ENCODE measurements at regions not wholly inside any gene's neighbourhood (a gene's known extent, or its start where the extent isn't known, plus 50 kb on each side); places are given as distances from the start of the nearest gene placed in this dataset.

DNA sequence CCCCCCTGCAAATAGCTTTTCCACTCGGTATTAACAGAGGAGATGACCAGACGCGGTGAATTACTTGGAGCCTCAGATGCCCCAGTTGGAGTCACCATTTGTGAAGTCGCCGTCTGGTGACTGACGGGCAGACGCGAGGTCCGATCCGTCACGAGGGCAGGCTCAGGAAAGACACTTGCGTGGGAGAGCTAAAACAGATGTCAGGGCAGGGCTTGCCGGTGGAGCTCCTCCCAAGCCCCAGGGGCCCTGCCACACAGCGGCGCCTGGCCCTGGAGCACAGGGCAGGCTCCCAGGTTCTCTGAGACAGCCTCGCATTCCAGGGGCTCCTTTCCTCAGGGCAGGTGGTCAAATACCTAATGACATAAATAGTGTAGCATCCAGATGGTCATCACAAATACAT is 348.3 kb downstream of the C16orf95 start:
- H3K4me3 ChIP-seq (ENCODE audit: low read depth, low read length), result no peak overlapping the region
- H3K27ac ChIP-seq (ENCODE audit: extremely low read depth, low read depth, low read length), result no peak overlapping the region
- CTCF ChIA-PET, result no interaction called here
- H3K9me3 ChIP-seq (ENCODE audit: control insufficient read depth, insufficient read depth, low read depth, low read length), result no peaks in the 10 kb centered on the region
- POLR2A ChIA-PET, result no interaction called here
- no peaks in the 10 kb centered on the region for H3K36me3 ChIP-seq (ENCODE audit: control insufficient read depth in 2 of 2, insufficient read depth in 1 of 2, low read length in 2 of 2)
- TF ChIP-seq TRIM28 (IDR thresholded peaks at IDR 0.05; ENCODE audit: borderline replicate concordance, low read length) (no peak), ZNF791 (tag by site-specific recombination; IDR thresholded peaks at IDR 0.05) (no peak), ZNF133 (tag by site-specific recombination; IDR thresholded peaks at IDR 0.05) (no peak), OSR2 (tag by site-specific recombination; IDR thresholded peaks at IDR 0.05) (no peak), ZNF311 (tag by site-specific recombination; IDR thresholded peaks at IDR 0.05; ENCODE audit: borderline replicate concordance) (no peak), ZIC2 (tag by site-specific recombination; IDR thresholded peaks at IDR 0.05) (no peak), SP7 (tag by site-specific recombination; IDR thresholded peaks at IDR 0.05) (no peak)
- TF ChIP-seq, protein P1, sequence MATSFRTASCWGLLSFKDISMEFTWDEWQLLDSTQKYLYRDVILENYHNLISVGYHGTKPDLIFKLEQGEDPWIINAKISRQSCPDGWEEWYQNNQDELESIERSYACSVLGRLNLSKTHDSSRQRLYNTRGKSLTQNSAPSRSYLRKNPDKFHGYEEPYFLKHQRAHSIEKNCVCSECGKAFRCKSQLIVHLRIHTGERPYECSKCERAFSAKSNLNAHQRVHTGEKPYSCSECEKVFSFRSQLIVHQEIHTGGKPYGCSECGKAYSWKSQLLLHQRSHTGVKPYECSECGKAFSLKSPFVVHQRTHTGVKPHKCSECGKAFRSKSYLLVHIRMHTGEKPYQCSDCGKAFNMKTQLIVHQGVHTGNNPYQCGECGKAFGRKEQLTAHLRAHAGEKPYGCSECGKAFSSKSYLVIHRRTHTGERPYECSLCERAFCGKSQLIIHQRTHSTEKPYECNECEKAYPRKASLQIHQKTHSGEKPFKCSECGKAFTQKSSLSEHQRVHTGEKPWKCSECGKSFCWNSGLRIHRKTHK (tag by site-specific recombination; IDR thresholded peaks at IDR 0.05), result no peak
- TF ChIP-seq, protein P2, sequence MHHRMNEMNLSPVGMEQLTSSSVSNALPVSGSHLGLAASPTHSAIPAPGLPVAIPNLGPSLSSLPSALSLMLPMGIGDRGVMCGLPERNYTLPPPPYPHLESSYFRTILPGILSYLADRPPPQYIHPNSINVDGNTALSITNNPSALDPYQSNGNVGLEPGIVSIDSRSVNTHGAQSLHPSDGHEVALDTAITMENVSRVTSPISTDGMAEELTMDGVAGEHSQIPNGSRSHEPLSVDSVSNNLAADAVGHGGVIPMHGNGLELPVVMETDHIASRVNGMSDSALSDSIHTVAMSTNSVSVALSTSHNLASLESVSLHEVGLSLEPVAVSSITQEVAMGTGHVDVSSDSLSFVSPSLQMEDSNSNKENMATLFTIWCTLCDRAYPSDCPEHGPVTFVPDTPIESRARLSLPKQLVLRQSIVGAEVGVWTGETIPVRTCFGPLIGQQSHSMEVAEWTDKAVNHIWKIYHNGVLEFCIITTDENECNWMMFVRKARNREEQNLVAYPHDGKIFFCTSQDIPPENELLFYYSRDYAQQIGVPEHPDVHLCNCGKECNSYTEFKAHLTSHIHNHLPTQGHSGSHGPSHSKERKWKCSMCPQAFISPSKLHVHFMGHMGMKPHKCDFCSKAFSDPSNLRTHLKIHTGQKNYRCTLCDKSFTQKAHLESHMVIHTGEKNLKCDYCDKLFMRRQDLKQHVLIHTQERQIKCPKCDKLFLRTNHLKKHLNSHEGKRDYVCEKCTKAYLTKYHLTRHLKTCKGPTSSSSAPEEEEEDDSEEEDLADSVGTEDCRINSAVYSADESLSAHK (tag by site-specific recombination; IDR thresholded peaks at IDR 0.05), result no peak
- no peaks in the 10 kb centered on the region for H3K4me1 ChIP-seq (ENCODE audit: control insufficient read depth, insufficient read depth, low read length)

DNA sequence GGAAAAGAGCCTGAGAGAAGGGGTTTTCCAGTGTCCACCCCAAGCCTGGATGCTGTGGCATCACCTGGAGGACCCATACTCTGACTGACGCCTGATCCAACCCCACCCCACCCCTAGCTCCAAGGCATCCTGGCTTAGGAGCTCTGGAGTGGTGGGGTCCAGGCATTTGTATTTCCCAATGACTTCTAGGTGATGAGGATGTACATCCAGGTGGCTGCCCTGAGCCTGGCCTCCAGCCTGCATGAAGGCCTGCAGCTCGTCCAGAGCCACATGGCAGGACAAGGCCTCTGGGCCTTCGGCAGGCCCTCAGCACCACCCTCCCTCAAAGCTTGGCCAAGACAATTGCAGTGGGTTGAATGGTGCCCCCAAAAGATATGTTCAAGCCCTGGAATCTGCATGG is 347.5 kb downstream of the C16orf95 start:
- TF ChIP-seq, protein P3, sequence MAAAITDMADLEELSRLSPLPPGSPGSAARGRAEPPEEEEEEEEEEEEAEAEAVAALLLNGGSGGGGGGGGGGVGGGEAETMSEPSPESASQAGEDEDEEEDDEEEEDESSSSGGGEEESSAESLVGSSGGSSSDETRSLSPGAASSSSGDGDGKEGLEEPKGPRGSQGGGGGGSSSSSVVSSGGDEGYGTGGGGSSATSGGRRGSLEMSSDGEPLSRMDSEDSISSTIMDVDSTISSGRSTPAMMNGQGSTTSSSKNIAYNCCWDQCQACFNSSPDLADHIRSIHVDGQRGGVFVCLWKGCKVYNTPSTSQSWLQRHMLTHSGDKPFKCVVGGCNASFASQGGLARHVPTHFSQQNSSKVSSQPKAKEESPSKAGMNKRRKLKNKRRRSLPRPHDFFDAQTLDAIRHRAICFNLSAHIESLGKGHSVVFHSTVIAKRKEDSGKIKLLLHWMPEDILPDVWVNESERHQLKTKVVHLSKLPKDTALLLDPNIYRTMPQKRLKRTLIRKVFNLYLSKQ (tag by site-specific recombination; IDR thresholded peaks at IDR 0.05; ENCODE audit: borderline replicate concordance), result no peak
- no peak for TF ChIP-seq SP2 (tag by site-specific recombination; IDR thresholded peaks at IDR 0.05)
- TF ChIP-seq ZNF37A (tag by site-specific recombination; IDR thresholded peaks at IDR 0.05), result no peak
- no peak for TF ChIP-seq ZNF701 (tag by site-specific recombination; IDR thresholded peaks at IDR 0.05)
- TF ChIP-seq ZNF837 (tag by site-specific recombination; IDR thresholded peaks at IDR 0.05), result no peak
- TF ChIP-seq, protein P4, sequence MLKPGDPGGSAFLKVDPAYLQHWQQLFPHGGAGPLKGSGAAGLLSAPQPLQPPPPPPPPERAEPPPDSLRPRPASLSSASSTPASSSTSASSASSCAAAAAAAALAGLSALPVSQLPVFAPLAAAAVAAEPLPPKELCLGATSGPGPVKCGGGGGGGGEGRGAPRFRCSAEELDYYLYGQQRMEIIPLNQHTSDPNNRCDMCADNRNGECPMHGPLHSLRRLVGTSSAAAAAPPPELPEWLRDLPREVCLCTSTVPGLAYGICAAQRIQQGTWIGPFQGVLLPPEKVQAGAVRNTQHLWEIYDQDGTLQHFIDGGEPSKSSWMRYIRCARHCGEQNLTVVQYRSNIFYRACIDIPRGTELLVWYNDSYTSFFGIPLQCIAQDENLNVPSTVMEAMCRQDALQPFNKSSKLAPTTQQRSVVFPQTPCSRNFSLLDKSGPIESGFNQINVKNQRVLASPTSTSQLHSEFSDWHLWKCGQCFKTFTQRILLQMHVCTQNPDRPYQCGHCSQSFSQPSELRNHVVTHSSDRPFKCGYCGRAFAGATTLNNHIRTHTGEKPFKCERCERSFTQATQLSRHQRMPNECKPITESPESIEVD (tag by site-specific recombination; IDR thresholded peaks at IDR 0.05), result no peak
- no peak for TF ChIP-seq ZBTB7A (tag by site-specific recombination; IDR thresholded peaks at IDR 0.05; ENCODE audit: low read depth)
- TF ChIP-seq ZBTB21 (tag by site-specific recombination; IDR thresholded peaks at IDR 0.05), result no peak
- TF ChIP-seq, protein P5, sequence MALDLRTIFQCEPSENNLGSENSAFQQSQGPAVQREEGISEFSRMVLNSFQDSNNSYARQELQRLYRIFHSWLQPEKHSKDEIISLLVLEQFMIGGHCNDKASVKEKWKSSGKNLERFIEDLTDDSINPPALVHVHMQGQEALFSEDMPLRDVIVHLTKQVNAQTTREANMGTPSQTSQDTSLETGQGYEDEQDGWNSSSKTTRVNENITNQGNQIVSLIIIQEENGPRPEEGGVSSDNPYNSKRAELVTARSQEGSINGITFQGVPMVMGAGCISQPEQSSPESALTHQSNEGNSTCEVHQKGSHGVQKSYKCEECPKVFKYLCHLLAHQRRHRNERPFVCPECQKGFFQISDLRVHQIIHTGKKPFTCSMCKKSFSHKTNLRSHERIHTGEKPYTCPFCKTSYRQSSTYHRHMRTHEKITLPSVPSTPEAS (tag by site-specific recombination; IDR thresholded peaks at IDR 0.05), result no peak
- TF ChIP-seq ZNF311 (tag by site-specific recombination; IDR thresholded peaks at IDR 0.05; ENCODE audit: borderline replicate concordance), result no peak
- no peak for TF ChIP-seq ZNF211 (tag by site-specific recombination; IDR thresholded peaks at IDR 0.05; ENCODE audit: low read depth)
- no peak for TF ChIP-seq ZFP37 (tag by site-specific recombination; IDR thresholded peaks at IDR 0.05)
- TF ChIP-seq ZNF600 (tag by site-specific recombination; IDR thresholded peaks at IDR 0.05), result no peak
- TF ChIP-seq ZNF2 (tag by site-specific recombination; IDR thresholded peaks at IDR 0.05), result no peak
- TF ChIP-seq, protein P6, sequence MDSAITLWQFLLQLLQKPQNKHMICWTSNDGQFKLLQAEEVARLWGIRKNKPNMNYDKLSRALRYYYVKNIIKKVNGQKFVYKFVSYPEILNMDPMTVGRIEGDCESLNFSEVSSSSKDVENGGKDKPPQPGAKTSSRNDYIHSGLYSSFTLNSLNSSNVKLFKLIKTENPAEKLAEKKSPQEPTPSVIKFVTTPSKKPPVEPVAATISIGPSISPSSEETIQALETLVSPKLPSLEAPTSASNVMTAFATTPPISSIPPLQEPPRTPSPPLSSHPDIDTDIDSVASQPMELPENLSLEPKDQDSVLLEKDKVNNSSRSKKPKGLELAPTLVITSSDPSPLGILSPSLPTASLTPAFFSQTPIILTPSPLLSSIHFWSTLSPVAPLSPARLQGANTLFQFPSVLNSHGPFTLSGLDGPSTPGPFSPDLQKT (IDR thresholded peaks at IDR 0.05; ENCODE audit: borderline replicate concordance, low read depth, low read length), result no peak
- no peak for TF ChIP-seq ZNF747 (tag by site-specific recombination; IDR thresholded peaks at IDR 0.05)
- no peak for TF ChIP-seq ZNF558 (tag by site-specific recombination; IDR thresholded peaks at IDR 0.05)
- no peaks in the 10 kb centered on the region for H3K9me3 ChIP-seq (ENCODE audit: control insufficient read depth, insufficient read depth, low read depth, low read length)
- no peaks in the 10 kb centered on the region for H3K4me1 ChIP-seq (ENCODE audit: control insufficient read depth, insufficient read depth, low read length)
- H3K4me3 ChIP-seq (ENCODE audit: low read depth, low read length), result no peak overlapping the region
- H3K27ac ChIP-seq (ENCODE audit: extremely low read depth, low read depth, low read length), result no peak overlapping the region
- CTCF ChIA-PET, result interaction anchor here (0.6 kb wide), 1 partner anchor 220 kb away, joined by 3 read pairs; no protein-coding TSS in a partner anchor
- POLR2A ChIA-PET, result no interaction called here
- no peaks in the 10 kb centered on the region for H3K36me3 ChIP-seq (ENCODE audit: control insufficient read depth in 2 of 2, insufficient read depth in 1 of 2, low read length in 2 of 2)
